DND-41 (cell line): ENCODE measurements at regions not wholly inside any gene's neighbourhood (a gene's known extent, or its start where the extent isn't known, plus 50 kb on each side); places are given as distances from the start of the nearest gene placed in this dataset.

Source experiments
- ATAC-seq: fragments of 200-7000 bp; cut with Tn5 transposase; 3 replicates; pipeline ENCODE4 v1.9.1; 2021; ENCODE audit warnings: low read depth; ENCODE audit not compliant: insufficient read depth
- DNase-seq: peaks from one replicate; pipeline ENCODE4 v3.0.0-alpha.2; 2020
- H2AFZ ChIP-seq: 2 replicates; pipeline ENCODE4 v1.6.0; 2012; ENCODE audit warnings: low read depth, low read length
- H3K27ac ChIP-seq: 2 replicates; pipeline ENCODE4 v1.5.1; 2012; ENCODE audit warnings: low read length, inconsistent platforms
- H3K27me3 ChIP-seq: fragments of 200-600 bp; sonication (generic); 2 replicates; pipeline ENCODE4 v1.6.0; 2012; ENCODE audit warnings: low read length, mild to moderate bottlenecking, inconsistent platforms; ENCODE audit not compliant: insufficient read depth, poor library complexity
- H3K36me3 ChIP-seq: 2 replicates; pipeline ENCODE4 v1.5.1; 2012; ENCODE audit warnings: low read length, inconsistent platforms; ENCODE audit not compliant: insufficient read depth
- H3K4me1 ChIP-seq: 2 replicates; pipeline ENCODE4 v1.5.1; 2012; ENCODE audit warnings: mild to moderate bottlenecking, low read length; ENCODE audit not compliant: insufficient read depth
- H3K4me2 ChIP-seq: 2 replicates; pipeline ENCODE4 v1.6.0; 2012; ENCODE audit warnings: mild to moderate bottlenecking, moderate library complexity, low read length, inconsistent platforms; ENCODE audit not compliant: insufficient read depth
- H3K4me3 ChIP-seq, 2 experiments: fragments of 200-600 bp in 1 of 2; shearing (Covaris generic) in 1 of 2; 2 replicates each; pipeline ENCODE4 v1.5.1; 2012 to 2016; ENCODE audit warnings: inconsistent platforms in 2 of 2, low read length in 2 of 2, mild to moderate bottlenecking in 2 of 2, low read depth in 1 of 2, moderate library complexity in 1 of 2
- H3K79me2 ChIP-seq: 2 replicates; pipeline ENCODE4 v1.6.0; 2012; ENCODE audit warnings: low read length, inconsistent platforms; ENCODE audit not compliant: insufficient read depth
- H3K9ac ChIP-seq: 2 replicates; pipeline ENCODE4 v1.6.0; 2012; ENCODE audit warnings: low read depth, mild to moderate bottlenecking, inconsistent platforms, low read length, moderate library complexity
- H3K9me3 ChIP-seq: 2 replicates; pipeline ENCODE4 v1.5.1; 2012; ENCODE audit warnings: low read length, moderate library complexity, mild to moderate bottlenecking, inconsistent platforms; ENCODE audit not compliant: insufficient read depth, severe bottlenecking
- H4K20me1 ChIP-seq: 2 replicates; pipeline ENCODE4 v1.6.0; 2012; ENCODE audit warnings: low read length; ENCODE audit not compliant: insufficient read depth
- CTCF ChIP-seq: IDR thresholded peaks from 2 replicates; pipeline ENCODE4 v1.5.1; 2012; ENCODE audit warnings: borderline replicate concordance, low read length, moderate library complexity, mild to moderate bottlenecking; ENCODE audit not compliant: poor library complexity, severe bottlenecking; ENCODE audit errors: extremely low read depth
- EZH2 ChIP-seq: IDR thresholded peaks from 3 replicates; pipeline ENCODE4 v1.6.1; 2012; ENCODE audit warnings: borderline replicate concordance, low read depth, mild to moderate bottlenecking, moderate library complexity, low read length, inconsistent platforms; ENCODE audit not compliant: severe bottlenecking

- no peak overlapping the region for H3K4me3 ChIP-seq
- H3K9ac ChIP-seq: no peak overlapping the region
- H3K36me3 ChIP-seq: no peaks in the 10 kb centered on the region
- H3K79me2 ChIP-seq: no peaks in the 10 kb centered on the region
- no peak overlapping the region for H3K27ac ChIP-seq
- H3K4me1 ChIP-seq: peaks cover 11% of the 10 kb centered on the region; the same call in 1 of the 2 replicates
- H3K4me2 ChIP-seq: no peak overlapping the region
- H4K20me1 ChIP-seq: no peaks in the 10 kb centered on the region
- peaks cover 12% of the 10 kb centered on the region for H3K27me3 ChIP-seq
- DNase-seq (no peak), ATAC-seq (no peak)
- TF ChIP-seq EZH2 (no peak), CTCF (no peak)
- H2AFZ ChIP-seq: no peak overlapping the region
- H3K9me3 ChIP-seq: no peaks in the 10 kb centered on the region
Observed at GRCh38 chr2:236965021-236965840, 120.5 kb upstream of the COPS8 start.

- ATAC-seq: no peak
- H3K79me2 ChIP-seq: no peaks in the 10 kb centered on the region
Observed at GRCh38 chr2:236965841-236966096, 119.9 kb upstream of the COPS8 start.

GRCh38 chr2:236967499-236967783, 118.2 kb upstream of the COPS8 start:
- DNase-seq: no peak
- no peak overlapping the region for H3K4me2 ChIP-seq
- TF ChIP-seq CTCF (no peak), EZH2 (no peak)

More at GRCh38 chr2:236965841-236966096, 119.9 kb upstream of the COPS8 start:
- no peak overlapping the region for H3K27ac ChIP-seq
- H3K36me3 ChIP-seq: no peaks in the 10 kb centered on the region
- peaks cover 15% of the 10 kb centered on the region for H3K27me3 ChIP-seq
- H4K20me1 ChIP-seq: no peaks in the 10 kb centered on the region
- no peak overlapping the region for H3K9ac ChIP-seq
- no peak overlapping the region for H3K4me2 ChIP-seq
- no peak for TF ChIP-seq CTCF
- TF ChIP-seq EZH2: no peak
- DNase-seq: no peak
- H3K4me1 ChIP-seq: peaks cover 13% of the 10 kb centered on the region; the same call in 1 of the 2 replicates
- no peaks in the 10 kb centered on the region for H3K9me3 ChIP-seq
- no peak overlapping the region for H3K4me3 ChIP-seq
- no peak overlapping the region for H2AFZ ChIP-seq

More at GRCh38 chr2:236967499-236967783, 118.2 kb upstream of the COPS8 start:
- ATAC-seq: no peak
- Histone ChIP-seq H4K20me1 (no peaks in the 10 kb centered on the region), H3K9me3 (no peaks in the 10 kb centered on the region), H3K36me3 (no peaks in the 10 kb centered on the region), H3K4me3 (no peak overlapping the region), H2AFZ (no peak overlapping the region), H3K27me3 (peaks cover 19% of the 10 kb centered on the region), H3K79me2 (no peaks in the 10 kb centered on the region), H3K4me1 (peaks cover 13% of the 10 kb centered on the region; the same call in 1 of the 2 replicates), H3K9ac (no peak overlapping the region), H3K27ac (no peak overlapping the region)
